H1 (cell line): ENCODE measurements at regions not wholly inside any gene's neighbourhood (a gene's known extent, or its start where the extent isn't known, plus 50 kb on each side); places are given as distances from the start of the nearest gene placed in this dataset.

Experiments
- CTCF ChIA-PET: fragments of 300-600 bp; sonication (Branson Sonifier 250); formaldehyde crosslinking; loops from one replicate; lab custom pipeline; 2021; ENCODE audit not compliant: partially characterized antibody; lab: Charles Lee
- POLR2A ChIA-PET: fragments of 300-600 bp; sonication (Branson Sonifier 250); formaldehyde crosslinking; loops from one replicate; lab custom pipeline; 2021; ENCODE audit warnings: inconsistent platforms; ENCODE audit not compliant: partially characterized antibody; lab: Charles Lee
- DNase-seq, 2 experiments: peaks; one replicate each; pipeline versions ENCODE4 v3.0.0 to v3.0.0-alpha.2; 2010 to 2022; ENCODE audit warnings: low spot score in 2 of 2, low read depth in 1 of 2, mixed read lengths in 1 of 2
- FAIRE-seq: peaks from 2 replicates; lab custom pipeline; 2011; peaks lifted over from hg19 to GRCh38; lab: Jason Lieb, UNC
- H2AFZ ChIP-seq: 2 replicates; pipeline ENCODE4 v1.8.1; 2012; ENCODE audit warnings: low read length, inconsistent platforms
- H2AK5ac ChIP-seq: 2 replicates; pipeline ENCODE4 v1.6.1; 2013; ENCODE audit warnings: low read depth, low read length
- H2BK120ac ChIP-seq: replicated peaks from 2 replicates; pipeline ENCODE3; 2013; ENCODE audit warnings: low read depth, low read length, inconsistent platforms
- H2BK12ac ChIP-seq: 2 replicates; pipeline ENCODE4 v1.6.1; 2013; ENCODE audit warnings: low read depth, low read length
- H2BK15ac ChIP-seq: 2 replicates; pipeline ENCODE4 v1.6.1; 2013; ENCODE audit warnings: low read length
- H2BK20ac ChIP-seq: 2 replicates; pipeline ENCODE4 v1.6.1; 2013; ENCODE audit warnings: low read length
- H2BK5ac ChIP-seq: 2 replicates; pipeline ENCODE4 v1.6.1; 2013; ENCODE audit warnings: low read depth, low read length
- H3K14ac ChIP-seq: 2 replicates; pipeline ENCODE4 v1.6.1; 2013; ENCODE audit warnings: inconsistent platforms; ENCODE audit not compliant: insufficient read length
- H3K18ac ChIP-seq: 2 replicates; pipeline ENCODE4 v1.6.1; 2013; ENCODE audit warnings: low read length; ENCODE audit errors: extremely low read depth
- H3K23ac ChIP-seq: 2 replicates; pipeline ENCODE4 v1.6.1; 2013; ENCODE audit warnings: inconsistent platforms; ENCODE audit not compliant: insufficient read length
- H3K23me2 ChIP-seq: 2 replicates; pipeline ENCODE4 v1.6.1; 2013; ENCODE audit warnings: low read depth, low read length
- H3K27ac ChIP-seq: 2 replicates; pipeline ENCODE4 v1.6.1; 2011; ENCODE audit warnings: low read depth, low read length, inconsistent platforms
- H3K27me3 ChIP-seq, 4 experiments: replicated peaks in 1 of 4; 1 replicate in 1 of 4; 2 replicates in 3 of 4; pipeline versions ENCODE4 v1.6.1 to v1.8.1; 2011 to 2013; ENCODE audit warnings: low read length in 3 of 4, mild to moderate bottlenecking in 3 of 4, inconsistent platforms in 2 of 4, mixed read lengths in 2 of 4, moderate library complexity in 1 of 4; ENCODE audit not compliant: control insufficient read depth in 3 of 4, insufficient read depth in 3 of 4; ENCODE audit errors: extremely low read depth in 1 of 4
- H3K36me3 ChIP-seq, 4 experiments: 2 replicates each; pipeline versions ENCODE4 v1.6.1 to v1.8.1; 2011 to 2013; ENCODE audit warnings: mild to moderate bottlenecking in 4 of 4, low read length in 3 of 4, moderate library complexity in 2 of 4, control low read depth in 1 of 4, inconsistent platforms in 1 of 4; ENCODE audit not compliant: insufficient read depth in 4 of 4, control insufficient read depth in 2 of 4
- H3K4ac ChIP-seq: replicated peaks from 2 replicates; pipeline ENCODE3; 2013; ENCODE audit warnings: low read length, low read depth, mixed read lengths, inconsistent platforms; ENCODE audit not compliant: insufficient read length
- H3K4me1 ChIP-seq, 4 experiments: replicated peaks in 1 of 4; 1 replicate in 1 of 4; 2 replicates in 3 of 4; pipeline versions ENCODE4 v1.6.1 to v1.8.1; 2011 to 2013; ENCODE audit warnings: low read length in 3 of 4, inconsistent platforms in 2 of 4, mixed read lengths in 1 of 4; ENCODE audit not compliant: insufficient read depth in 4 of 4, control insufficient read depth in 3 of 4
- H3K4me2 ChIP-seq, 2 experiments: 2 replicates each; pipeline versions ENCODE4 v1.6.1 to v1.8.1; 2011 to 2013; ENCODE audit warnings: low read depth in 2 of 2, low read length in 2 of 2, control low read depth in 1 of 2, inconsistent platforms in 1 of 2, mild to moderate bottlenecking in 1 of 2; ENCODE audit not compliant: insufficient read depth in 1 of 2
- H3K4me3 ChIP-seq, 4 experiments: fragments of 200-600, 300-600 bp in 1 of 4; sonication (generic), shearing (Covaris generic), sonication (Bioruptor Twin) in 1 of 4; 2 replicates each; pipeline versions ENCODE4 v1.5.1 to v1.8.1; 2011 to 2016; ENCODE audit warnings: low read length in 4 of 4, low read depth in 3 of 4, control low read depth in 2 of 4, inconsistent platforms in 2 of 4, mild to moderate bottlenecking in 2 of 4, mixed read lengths in 1 of 4, moderate library complexity in 1 of 4; ENCODE audit not compliant: insufficient read depth in 2 of 4; ENCODE audit errors: extremely low read depth in 1 of 4
- H3K56ac ChIP-seq: replicated peaks from 2 replicates; pipeline ENCODE3; 2013; ENCODE audit warnings: low read depth, mild to moderate bottlenecking, mixed read lengths, low read length, inconsistent platforms; ENCODE audit not compliant: insufficient read length
- H3K79me1 ChIP-seq: 2 replicates; pipeline ENCODE4 v1.6.1; 2013; ENCODE audit warnings: low read depth, low read length, control low read depth
- H3K79me2 ChIP-seq, 2 experiments: 2 replicates each; pipeline versions ENCODE4 v1.6.1 to v1.8.1; 2012 to 2013; ENCODE audit warnings: low read length in 2 of 2, mild to moderate bottlenecking in 2 of 2, inconsistent platforms in 1 of 2; ENCODE audit not compliant: insufficient read depth in 2 of 2, control insufficient read depth in 1 of 2
- H3K9ac ChIP-seq, 4 experiments: replicated peaks in 1 of 4; 1 replicate in 1 of 4; 2 replicates in 3 of 4; pipeline versions ENCODE4 v1.6.1 to v1.8.1; 2011 to 2013; ENCODE audit warnings: low read depth in 3 of 4, low read length in 3 of 4, control low read depth in 2 of 4, mild to moderate bottlenecking in 2 of 4, moderate library complexity in 2 of 4, inconsistent platforms in 1 of 4; ENCODE audit errors: extremely low read depth in 1 of 4
- H3K9me3 ChIP-seq, 2 experiments: 2 replicates each; pipeline versions ENCODE4 v1.6.1 to v1.8.1; 2012 to 2013; ENCODE audit warnings: mild to moderate bottlenecking in 2 of 2, moderate library complexity in 2 of 2, control low read depth in 1 of 2, inconsistent platforms in 1 of 2, low read depth in 1 of 2, low read length in 1 of 2, mixed read lengths in 1 of 2; ENCODE audit not compliant: insufficient read depth in 2 of 2
- H4K20me1 ChIP-seq, 2 experiments: replicated peaks in 1 of 2; 2 replicates each; pipeline versions ENCODE3 to v1.8.1; 2011 to 2013; ENCODE audit warnings: inconsistent platforms in 2 of 2, low read length in 2 of 2, mild to moderate bottlenecking in 1 of 2; ENCODE audit not compliant: insufficient read depth in 2 of 2, control insufficient read depth in 1 of 2
- H4K5ac ChIP-seq: 2 replicates; pipeline ENCODE4 v1.6.1; 2013; ENCODE audit warnings: low read length, low read depth, mixed read lengths, inconsistent platforms; ENCODE audit not compliant: insufficient read length
- H4K8ac ChIP-seq: 2 replicates; pipeline ENCODE4 v1.8.0; 2013; ENCODE audit warnings: mild to moderate bottlenecking, moderate library complexity, low read length, inconsistent platforms; ENCODE audit not compliant: insufficient read depth; ENCODE audit errors: extremely low read depth
- H4K91ac ChIP-seq: replicated peaks from 2 replicates; pipeline ENCODE3; 2013; ENCODE audit warnings: low read length, mixed read lengths, inconsistent platforms; ENCODE audit not compliant: insufficient read length
- CBX5 ChIP-seq: fragments of 300-800, 300-1000 bp; sonication (generic); IDR thresholded peaks from 2 replicates; pipeline ENCODE4 v1.7.1; 2016; ENCODE audit warnings: antibody characterized with exemption, low read length, low read depth
- CREB1 ChIP-seq: IDR thresholded peaks from 2 replicates; pipeline ENCODE4 v1.6.1; 2012; ENCODE audit warnings: inconsistent platforms
- CTBP2 ChIP-seq: IDR thresholded peaks from 2 replicates; pipeline ENCODE4 v1.7.0; 2011; ENCODE audit warnings: borderline replicate concordance, mild to moderate bottlenecking, moderate library complexity, mixed read lengths, low read length; ENCODE audit not compliant: insufficient read depth, insufficient read length
- CTCF ChIP-seq, 3 experiments: IDR thresholded peaks; 1 replicate in 2 of 3; 2 replicates in 1 of 3; pipeline versions ENCODE4 v1.5.1 to v1.6.1; 2011; ENCODE audit warnings: low read length in 3 of 3, mild to moderate bottlenecking in 3 of 3, inconsistent platforms in 2 of 3, low read depth in 1 of 3, moderate library complexity in 1 of 3; ENCODE audit not compliant: insufficient read depth in 1 of 3; ENCODE audit errors: control extremely low read depth in 1 of 3
- GTF2F1 ChIP-seq: IDR thresholded peaks from 2 replicates; pipeline ENCODE4 v1.6.1; 2012; ENCODE audit warnings: low read depth, low read length, improper control_type of control experiment, borderline replicate concordance
- HDAC2 ChIP-seq, 2 experiments: fragments of 300-600 bp in 1 of 2; sonication (generic) in 1 of 2; IDR thresholded peaks; 2 replicates each; pipeline ENCODE4 v1.6.1; 2011 to 2012; ENCODE audit warnings: low read depth in 2 of 2, low read length in 2 of 2, mild to moderate bottlenecking in 2 of 2, moderate library complexity in 2 of 2, borderline replicate concordance in 1 of 2, inconsistent platforms in 1 of 2
- NANOG ChIP-seq: IDR thresholded peaks from 2 replicates; pipeline ENCODE4 v1.6.1; 2011; ENCODE audit warnings: low read length, low read depth, mild to moderate bottlenecking, inconsistent platforms; ENCODE audit not compliant: insufficient read depth, poor library complexity, severe bottlenecking
- RNF2 ChIP-seq: fragments of 200-900, 300-1000 bp; sonication (generic); IDR thresholded peaks from 2 replicates; pipeline ENCODE4 v1.7.1; 2016; ENCODE audit warnings: borderline replicate concordance, low read depth, mild to moderate bottlenecking, antibody characterized with exemption, low read length; ENCODE audit not compliant: poor library complexity, severe bottlenecking; ENCODE audit errors: missing control alignments
- SP4 ChIP-seq: IDR thresholded peaks from 2 replicates; pipeline ENCODE4 v1.6.1; 2012; ENCODE audit warnings: low read length, inconsistent platforms
- SRF ChIP-seq: IDR thresholded peaks from 2 replicates; pipeline ENCODE4 v1.6.1; 2011; ENCODE audit warnings: mild to moderate bottlenecking, low read depth, low read length, moderate library complexity
- TAF1 ChIP-seq: IDR thresholded peaks from 2 replicates; pipeline ENCODE4 v1.6.1; 2011; ENCODE audit warnings: mild to moderate bottlenecking, low read depth, low read length
- TCF12 ChIP-seq: IDR thresholded peaks from 2 replicates; pipeline ENCODE4 v1.6.1; 2011; ENCODE audit warnings: low read depth, mild to moderate bottlenecking, low read length
- WGBS, 2 experiments: shearing (Covaris generic) in 1 of 2; methylation state at CpG; one replicate each; pipeline versions ENCODE4 v1.1.6 to v1.1.7; 2013 to 2015; ENCODE audit warnings: low lambda C conversion rate in 2 of 2, mixed read lengths in 2 of 2, inconsistent platforms in 1 of 2, low coverage in 1 of 2, missing lambda C conversion rate in 1 of 2; ENCODE audit not compliant: insufficient replicate concordance in 2 of 2, insufficient coverage in 1 of 2, insufficient read length in 1 of 2; ENCODE audit errors: extremely low coverage in 1 of 2, missing lambda C conversion rate in 1 of 2; 5-methylcytosine and 5-hydroxymethylcytosine counted together

GRCh38 chr6:7668936-7669335 lies 57.0 kb upstream of the BMP6 start:
- Histone ChIP-seq H3K27ac (no peak overlapping the region), H3K4me3 (no peak overlapping the region), H2AFZ (no peak overlapping the region), H3K4me2 (no peak overlapping the region), H2BK5ac (no peak overlapping the region), H3K23ac (no peak overlapping the region), H3K18ac (no peak overlapping the region), H3K14ac (no peak overlapping the region), H4K8ac (no peak overlapping the region), H3K36me3 (no peaks in the 10 kb centered on the region), H3K56ac (no peak overlapping the region), H4K91ac (no peak overlapping the region), H2BK20ac (no peak overlapping the region), H4K5ac (no peak overlapping the region), H3K4ac (no peak overlapping the region), H2BK15ac (no peak overlapping the region), H2AK5ac (no peak overlapping the region), H3K9ac (no peak overlapping the region), H3K9me3 (no peaks in the 10 kb centered on the region), H2BK120ac (no peak overlapping the region), H3K79me1 (no peaks in the 10 kb centered on the region), H4K20me1 (no peaks in the 10 kb centered on the region), H3K4me1 (peaks cover 0 to 4% (median under 1%) of the 10 kb centered on the region in 4 experiments; a peak in 2 of 7 replicates), H3K79me2 (no peaks in the 10 kb centered on the region), H3K27me3 (no peaks in the 10 kb centered on the region), H3K23me2 (no peaks in the 10 kb centered on the region; the same call in 1 of the 2 replicates), H2BK12ac (no peak overlapping the region)
- ChIA-PET CTCF (interaction anchor here (1.3 to 2.5 kb wide), 4 partner anchors 27 to 121 kb away, joined by 3 to 10 read pairs (median 7); no protein-coding TSS in a partner anchor), POLR2A (no interaction called here)
- WGBS, 2 experiments = 94% methylated on average over 1 of the region's 1 CpG; no CpG with 5 or more reads in 1 of the 2 experiments
- DNase-seq (no peak), FAIRE-seq (no peak)
- TF ChIP-seq NANOG (no peak), CBX5 (no peak), SP4 (no peak), CTCF (IDR thresholded peaks at IDR 0.05; ENCODE audit: control extremely low read depth in 1 of 3, insufficient read depth in 1 of 3, low read depth in 1 of 3, low read length in 3 of 3) (no peak), GTF2F1 (no peak), CREB1 (no peak), TCF12 (no peak), CTBP2 (no peak), HDAC2 (IDR thresholded peaks at IDR 0.05; ENCODE audit: borderline replicate concordance in 1 of 2, low read depth in 2 of 2, low read length in 2 of 2) (no peak), RNF2 (no peak), TAF1 (no peak), SRF (no peak)
